Ammon's horn (tissue), 1 donor: ENCODE measurements at regions not wholly inside any gene's neighbourhood (a gene's known extent, or its start where the extent isn't known, plus 50 kb on each side); places are given as distances from the start of the nearest gene placed in this dataset.

Experiments used
- DNase-seq: peaks from one replicate; pipeline ENCODE4 v3.0.0-alpha.2; 2016; ENCODE audit warnings: low spot score

GRCh38 chr13:73450583-73450982 lies 391.8 kb downstream of the KLF5 start:
- no peak for DNase-seq

GRCh38 chr13:73449252-73449651 lies 390.4 kb downstream of the KLF5 start:
- DNase-seq = no peak

- DNase-seq = no peak
Observed at GRCh38 chr13:73440296-73440895, 381.6 kb downstream of the KLF5 start.

GRCh38 chr13:73433890-73434289 lies 375.1 kb downstream of the KLF5 start:
- DNase-seq = no peak

GRCh38 chr13:73433458-73433857 lies 374.7 kb downstream of the KLF5 start:
- DNase-seq = no peak

- DNase-seq = no peak
Observed at GRCh38 chr13:73429701-73430100, 370.9 kb downstream of the KLF5 start.

- no peak for DNase-seq
Observed at GRCh38 chr13:73428706-73429105, 369.9 kb downstream of the KLF5 start.

GRCh38 chr13:73428137-73428536 lies 369.3 kb downstream of the KLF5 start:
- peak; percentile 4 for DNase-seq

- no peak for DNase-seq
Observed at GRCh38 chr13:73422973-73423372, 364.2 kb downstream of the KLF5 start.

- no peak for DNase-seq
Observed at GRCh38 chr13:73421310-73421912, 362.6 kb downstream of the KLF5 start.

- no peak for DNase-seq
Observed at GRCh38 chr13:73419186-73419585, 360.4 kb downstream of the KLF5 start.

- DNase-seq = no peak
Observed at GRCh38 chr13:73417012-73417615, 358.3 kb downstream of the KLF5 start.

GRCh38 chr13:73416093-73416492 lies 357.3 kb downstream of the KLF5 start:
- no peak for DNase-seq

- no peak for DNase-seq
Observed at GRCh38 chr13:73413656-73414055, 354.9 kb downstream of the KLF5 start.

GRCh38 chr13:73412933-73413332 lies 354.1 kb downstream of the KLF5 start:
- no peak for DNase-seq

- DNase-seq = no peak
Observed at GRCh38 chr13:73411067-73411809, 352.4 kb downstream of the KLF5 start.

- DNase-seq = no peak
Observed at GRCh38 chr13:73406454-73406853, 347.6 kb downstream of the KLF5 start.

GRCh38 chr13:73404581-73404980 lies 345.8 kb downstream of the KLF5 start:
- no peak for DNase-seq

GRCh38 chr13:73403355-73404120 lies 344.7 kb downstream of the KLF5 start:
- no peak for DNase-seq

GRCh38 chr13:73401769-73402168 lies 343.0 kb downstream of the KLF5 start:
- DNase-seq = no peak

- DNase-seq = no peak
Observed at GRCh38 chr13:73399347-73400216, 340.8 kb downstream of the KLF5 start.
